ENCODE measurements at regions not wholly inside any gene's neighbourhood (a gene's known extent, or its start where the extent isn't known, plus 50 kb on each side); places are given as distances from the start of the nearest gene placed in this dataset.

DNA sequence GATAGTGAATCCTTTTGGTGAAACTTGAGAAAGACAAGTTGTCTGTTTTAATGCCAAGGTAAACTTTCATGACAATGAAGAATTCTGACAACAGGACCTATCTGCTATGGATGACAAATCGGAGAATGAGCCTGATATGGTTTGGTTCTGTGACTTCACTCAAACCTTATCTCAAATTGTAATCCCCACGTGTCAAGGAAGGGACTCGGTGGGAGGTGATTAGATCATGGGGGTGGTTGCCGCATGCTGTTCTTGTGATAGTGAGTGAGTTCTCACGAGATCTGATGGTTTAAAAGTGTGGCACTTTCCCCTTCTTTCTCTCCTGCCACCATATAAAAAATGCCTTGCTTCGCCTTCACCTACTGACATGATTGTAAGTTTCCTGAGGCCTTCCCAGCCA is 1964.1 kb upstream of the CDH9 start (continued):
- no peak for TF ChIP-seq ZNF565 (CRISPR knock-in tag; conservative IDR thresholded peaks at IDR 0.05; ENCODE audit: low read depth)
- no peak for TF ChIP-seq ZNF8 (CRISPR knock-in tag; IDR thresholded peaks at IDR 0.05)
- no peak for TF ChIP-seq RARB (CRISPR knock-in tag; IDR thresholded peaks at IDR 0.05)
- no peak for TF ChIP-seq ZC3H10 (CRISPR knock-in tag; IDR thresholded peaks at IDR 0.05)
- no peak for TF ChIP-seq BACH2 (CRISPR knock-in tag; IDR thresholded peaks at IDR 0.05; ENCODE audit: borderline replicate concordance)

DNA sequence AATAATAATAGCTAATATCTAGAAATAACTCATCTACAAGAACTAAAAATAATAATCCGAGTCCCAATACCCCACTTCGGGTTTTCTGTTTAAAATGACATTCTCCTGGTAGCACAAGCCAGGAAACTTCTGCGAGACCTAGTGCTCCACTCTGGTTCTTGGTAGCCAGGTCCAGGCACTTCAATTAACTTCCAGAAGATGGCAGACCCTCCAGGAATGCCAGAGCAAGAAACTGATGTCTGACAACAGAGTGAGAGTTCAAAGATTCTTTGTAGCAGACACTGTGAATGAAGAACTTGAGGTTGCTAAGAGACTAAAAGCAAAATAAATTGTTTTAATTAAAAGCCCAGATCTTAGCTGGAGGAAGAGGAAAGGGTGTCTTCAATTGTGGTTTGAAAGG is 1963.3 kb upstream of the CDH9 start:
- TF ChIP-seq, protein P1, sequence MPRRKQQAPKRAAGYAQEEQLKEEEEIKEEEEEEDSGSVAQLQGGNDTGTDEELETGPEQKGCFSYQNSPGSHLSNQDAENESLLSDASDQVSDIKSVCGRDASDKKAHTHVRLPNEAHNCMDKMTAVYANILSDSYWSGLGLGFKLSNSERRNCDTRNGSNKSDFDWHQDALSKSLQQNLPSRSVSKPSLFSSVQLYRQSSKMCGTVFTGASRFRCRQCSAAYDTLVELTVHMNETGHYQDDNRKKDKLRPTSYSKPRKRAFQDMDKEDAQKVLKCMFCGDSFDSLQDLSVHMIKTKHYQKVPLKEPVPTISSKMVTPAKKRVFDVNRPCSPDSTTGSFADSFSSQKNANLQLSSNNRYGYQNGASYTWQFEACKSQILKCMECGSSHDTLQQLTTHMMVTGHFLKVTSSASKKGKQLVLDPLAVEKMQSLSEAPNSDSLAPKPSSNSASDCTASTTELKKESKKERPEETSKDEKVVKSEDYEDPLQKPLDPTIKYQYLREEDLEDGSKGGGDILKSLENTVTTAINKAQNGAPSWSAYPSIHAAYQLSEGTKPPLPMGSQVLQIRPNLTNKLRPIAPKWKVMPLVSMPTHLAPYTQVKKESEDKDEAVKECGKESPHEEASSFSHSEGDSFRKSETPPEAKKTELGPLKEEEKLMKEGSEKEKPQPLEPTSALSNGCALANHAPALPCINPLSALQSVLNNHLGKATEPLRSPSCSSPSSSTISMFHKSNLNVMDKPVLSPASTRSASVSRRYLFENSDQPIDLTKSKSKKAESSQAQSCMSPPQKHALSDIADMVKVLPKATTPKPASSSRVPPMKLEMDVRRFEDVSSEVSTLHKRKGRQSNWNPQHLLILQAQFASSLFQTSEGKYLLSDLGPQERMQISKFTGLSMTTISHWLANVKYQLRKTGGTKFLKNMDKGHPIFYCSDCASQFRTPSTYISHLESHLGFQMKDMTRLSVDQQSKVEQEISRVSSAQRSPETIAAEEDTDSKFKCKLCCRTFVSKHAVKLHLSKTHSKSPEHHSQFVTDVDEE (CRISPR knock-in tag; IDR thresholded peaks at IDR 0.05) = no peak
- no peak for ATAC-seq

DNA sequence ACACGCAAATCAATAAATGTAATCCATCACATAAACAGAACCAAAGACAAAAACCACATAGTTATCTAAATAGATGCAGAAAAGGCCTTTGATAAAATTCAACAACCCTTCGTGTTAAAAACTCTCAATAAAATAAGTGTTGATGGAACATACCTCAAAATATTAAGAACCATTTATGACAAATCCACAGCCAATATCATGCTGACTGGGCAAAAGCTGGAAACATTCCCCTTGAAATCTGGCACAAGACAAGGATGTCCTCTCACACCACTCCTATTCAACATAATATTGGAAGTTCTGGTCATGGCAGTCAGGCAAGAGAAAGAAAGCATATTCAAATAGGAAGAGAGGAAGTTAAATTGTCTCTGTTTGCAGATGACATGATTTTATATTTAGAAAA is 1946.3 kb upstream of the CDH9 start:
- no peak for TF ChIP-seq OSR1 (CRISPR knock-in tag; IDR thresholded peaks at IDR 0.05)

DNA sequence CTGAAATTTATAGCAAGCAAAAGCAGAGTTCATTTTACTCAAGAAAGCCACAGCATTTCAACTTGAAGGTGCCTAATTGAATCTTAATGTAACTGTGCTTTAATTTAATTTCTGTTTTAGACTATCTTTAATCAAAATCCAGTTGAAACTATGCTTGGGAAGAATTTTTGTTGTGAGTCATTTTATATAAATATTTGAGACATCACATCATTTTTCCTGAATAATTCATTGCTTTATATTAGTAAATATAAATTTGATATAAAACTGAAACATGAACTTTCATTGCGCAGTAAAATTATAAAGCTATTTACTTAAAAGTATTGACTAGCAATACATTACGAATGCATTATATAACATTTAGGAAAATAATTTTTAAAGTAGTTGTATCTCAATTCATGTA is 1937.1 kb upstream of the CDH9 start:
- TF ChIP-seq, protein P2, sequence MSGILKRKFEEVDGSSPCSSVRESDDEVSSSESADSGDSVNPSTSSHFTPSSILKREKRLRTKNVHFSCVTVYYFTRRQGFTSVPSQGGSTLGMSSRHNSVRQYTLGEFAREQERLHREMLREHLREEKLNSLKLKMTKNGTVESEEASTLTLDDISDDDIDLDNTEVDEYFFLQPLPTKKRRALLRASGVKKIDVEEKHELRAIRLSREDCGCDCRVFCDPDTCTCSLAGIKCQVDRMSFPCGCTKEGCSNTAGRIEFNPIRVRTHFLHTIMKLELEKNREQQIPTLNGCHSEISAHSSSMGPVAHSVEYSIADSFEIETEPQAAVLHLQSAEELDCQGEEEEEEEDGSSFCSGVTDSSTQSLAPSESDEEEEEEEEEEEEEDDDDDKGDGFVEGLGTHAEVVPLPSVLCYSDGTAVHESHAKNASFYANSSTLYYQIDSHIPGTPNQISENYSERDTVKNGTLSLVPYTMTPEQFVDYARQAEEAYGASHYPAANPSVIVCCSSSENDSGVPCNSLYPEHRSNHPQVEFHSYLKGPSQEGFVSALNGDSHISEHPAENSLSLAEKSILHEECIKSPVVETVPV (CRISPR knock-in tag; IDR thresholded peaks at IDR 0.05) = no peak
- TF ChIP-seq ARNTL (CRISPR knock-in tag; IDR thresholded peaks at IDR 0.05; ENCODE audit: borderline replicate concordance, low read depth) (no peak), ZC3H10 (CRISPR knock-in tag; IDR thresholded peaks at IDR 0.05) (no peak), BACH2 (CRISPR knock-in tag; IDR thresholded peaks at IDR 0.05; ENCODE audit: borderline replicate concordance) (no peak), ZFP30 (CRISPR knock-in tag; IDR thresholded peaks at IDR 0.05) (no peak), RARB (CRISPR knock-in tag; IDR thresholded peaks at IDR 0.05) (no peak)
- TF ChIP-seq, protein P3, sequence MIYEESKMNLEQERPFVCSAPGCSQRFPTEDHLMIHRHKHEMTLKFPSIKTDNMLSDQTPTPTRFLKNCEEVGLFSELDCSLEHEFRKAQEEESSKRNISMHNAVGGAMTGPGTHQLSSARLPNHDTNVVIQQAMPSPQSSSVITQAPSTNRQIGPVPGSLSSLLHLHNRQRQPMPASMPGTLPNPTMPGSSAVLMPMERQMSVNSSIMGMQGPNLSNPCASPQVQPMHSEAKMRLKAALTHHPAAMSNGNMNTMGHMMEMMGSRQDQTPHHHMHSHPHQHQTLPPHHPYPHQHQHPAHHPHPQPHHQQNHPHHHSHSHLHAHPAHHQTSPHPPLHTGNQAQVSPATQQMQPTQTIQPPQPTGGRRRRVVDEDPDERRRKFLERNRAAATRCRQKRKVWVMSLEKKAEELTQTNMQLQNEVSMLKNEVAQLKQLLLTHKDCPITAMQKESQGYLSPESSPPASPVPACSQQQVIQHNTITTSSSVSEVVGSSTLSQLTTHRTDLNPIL (CRISPR knock-in tag; IDR thresholded peaks at IDR 0.05; ENCODE audit: low read depth) = no peak
- TF ChIP-seq, protein P4, sequence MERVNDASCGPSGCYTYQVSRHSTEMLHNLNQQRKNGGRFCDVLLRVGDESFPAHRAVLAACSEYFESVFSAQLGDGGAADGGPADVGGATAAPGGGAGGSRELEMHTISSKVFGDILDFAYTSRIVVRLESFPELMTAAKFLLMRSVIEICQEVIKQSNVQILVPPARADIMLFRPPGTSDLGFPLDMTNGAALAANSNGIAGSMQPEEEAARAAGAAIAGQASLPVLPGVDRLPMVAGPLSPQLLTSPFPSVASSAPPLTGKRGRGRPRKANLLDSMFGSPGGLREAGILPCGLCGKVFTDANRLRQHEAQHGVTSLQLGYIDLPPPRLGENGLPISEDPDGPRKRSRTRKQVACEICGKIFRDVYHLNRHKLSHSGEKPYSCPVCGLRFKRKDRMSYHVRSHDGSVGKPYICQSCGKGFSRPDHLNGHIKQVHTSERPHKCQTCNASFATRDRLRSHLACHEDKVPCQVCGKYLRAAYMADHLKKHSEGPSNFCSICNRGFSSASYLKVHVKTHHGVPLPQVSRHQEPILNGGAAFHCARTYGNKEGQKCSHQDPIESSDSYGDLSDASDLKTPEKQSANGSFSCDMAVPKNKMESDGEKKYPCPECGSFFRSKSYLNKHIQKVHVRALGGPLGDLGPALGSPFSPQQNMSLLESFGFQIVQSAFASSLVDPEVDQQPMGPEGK (CRISPR knock-in tag; IDR thresholded peaks at IDR 0.05; ENCODE audit: borderline replicate concordance) = no peak
- no peak for ATAC-seq

More for the DNA sequence above, 1946.3 kb upstream of the CDH9 start:
- ATAC-seq = no peak

DNA sequence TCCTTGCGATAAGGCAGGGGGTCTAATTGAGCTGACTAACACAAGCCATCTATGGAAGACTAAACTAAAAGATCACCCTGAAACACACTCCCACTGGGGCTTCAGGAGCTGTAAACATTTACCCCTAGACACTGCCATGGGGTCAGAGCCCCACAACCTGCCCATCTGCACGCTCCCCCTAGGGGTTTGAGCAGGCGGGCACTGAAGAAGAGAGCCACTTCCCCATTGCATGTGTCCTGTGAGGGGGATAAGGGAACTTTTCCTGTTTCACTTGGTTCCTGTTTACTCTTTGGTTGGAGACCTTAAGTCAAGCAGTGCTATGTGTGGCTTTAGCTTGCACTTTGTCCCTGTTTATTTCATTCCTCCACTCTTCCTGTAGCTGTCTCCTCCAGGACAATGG is 1929.5 kb upstream of the CDH9 start:
- no peak for ATAC-seq
- TF ChIP-seq, protein P4 (CRISPR knock-in tag; IDR thresholded peaks at IDR 0.05; ENCODE audit: borderline replicate concordance) = no peak
- TF ChIP-seq ZNF70 (CRISPR knock-in tag; IDR thresholded peaks at IDR 0.05) (no peak), CSDC2 (CRISPR knock-in tag; IDR thresholded peaks at IDR 0.05) (no peak), GLIS3 (CRISPR knock-in tag; IDR thresholded peaks at IDR 0.05) (no peak), SNAI2 (CRISPR knock-in tag; IDR thresholded peaks at IDR 0.05) (no peak), ESRRG (CRISPR knock-in tag; IDR thresholded peaks at IDR 0.05) (no peak), ZC3H10 (CRISPR knock-in tag; IDR thresholded peaks at IDR 0.05) (no peak), ZFP30 (CRISPR knock-in tag; IDR thresholded peaks at IDR 0.05) (no peak), ZNF565 (CRISPR knock-in tag; conservative IDR thresholded peaks at IDR 0.05; ENCODE audit: low read depth) (no peak), ZNF8 (CRISPR knock-in tag; IDR thresholded peaks at IDR 0.05) (no peak), BACH2 (CRISPR knock-in tag; IDR thresholded peaks at IDR 0.05; ENCODE audit: borderline replicate concordance) (no peak)
- TF ChIP-seq, protein P1 (CRISPR knock-in tag; IDR thresholded peaks at IDR 0.05) = no peak
- TF ChIP-seq, protein P5, sequence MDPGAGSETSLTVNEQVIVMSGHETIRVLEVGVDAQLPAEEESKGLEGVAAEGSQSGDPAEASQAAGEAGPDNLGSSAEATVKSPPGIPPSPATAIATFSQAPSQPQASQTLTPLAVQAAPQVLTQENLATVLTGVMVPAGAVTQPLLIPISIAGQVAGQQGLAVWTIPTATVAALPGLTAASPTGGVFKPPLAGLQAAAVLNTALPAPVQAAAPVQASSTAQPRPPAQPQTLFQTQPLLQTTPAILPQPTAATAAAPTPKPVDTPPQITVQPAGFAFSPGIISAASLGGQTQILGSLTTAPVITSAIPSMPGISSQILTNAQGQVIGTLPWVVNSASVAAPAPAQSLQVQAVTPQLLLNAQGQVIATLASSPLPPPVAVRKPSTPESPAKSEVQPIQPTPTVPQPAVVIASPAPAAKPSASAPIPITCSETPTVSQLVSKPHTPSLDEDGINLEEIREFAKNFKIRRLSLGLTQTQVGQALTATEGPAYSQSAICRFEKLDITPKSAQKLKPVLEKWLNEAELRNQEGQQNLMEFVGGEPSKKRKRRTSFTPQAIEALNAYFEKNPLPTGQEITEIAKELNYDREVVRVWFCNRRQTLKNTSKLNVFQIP (CRISPR knock-in tag; IDR thresholded peaks at IDR 0.05; ENCODE audit: borderline replicate concordance, low read depth) = no peak

All from SK-N-SH treated with all-trans-retinoic acid at 6 μM for 48 hours (cell line).